Ovary (tissue), 3 donors: ENCODE measurements at regions not wholly inside any gene's neighbourhood (a gene's known extent, or its start where the extent isn't known, plus 50 kb on each side); places are given as distances from the start of the nearest gene placed in this dataset.

ENCODE experiments used
- CTCF ChIP-seq, 3 donors: fragments of 450-650 bp in 2 of 3; fragments of 200-600 bp in 1 of 3; IDR thresholded peaks; one replicate each; pipeline versions ENCODE4 v1.5.1 to v1.8.0; 2016 to 2022; ENCODE audit warnings: antibody characterized with exemption in 3 of 3, mild to moderate bottlenecking in 1 of 3
- POLR2A ChIP-seq: fragments of 450-650 bp; IDR thresholded peaks from one replicate; pipeline ENCODE4 v1.6.1; 2017; ENCODE audit warnings: antibody characterized with exemption, mild to moderate bottlenecking, moderate library complexity
- donor health status: DM: no; HTN: no; CAD: no.

DNA sequence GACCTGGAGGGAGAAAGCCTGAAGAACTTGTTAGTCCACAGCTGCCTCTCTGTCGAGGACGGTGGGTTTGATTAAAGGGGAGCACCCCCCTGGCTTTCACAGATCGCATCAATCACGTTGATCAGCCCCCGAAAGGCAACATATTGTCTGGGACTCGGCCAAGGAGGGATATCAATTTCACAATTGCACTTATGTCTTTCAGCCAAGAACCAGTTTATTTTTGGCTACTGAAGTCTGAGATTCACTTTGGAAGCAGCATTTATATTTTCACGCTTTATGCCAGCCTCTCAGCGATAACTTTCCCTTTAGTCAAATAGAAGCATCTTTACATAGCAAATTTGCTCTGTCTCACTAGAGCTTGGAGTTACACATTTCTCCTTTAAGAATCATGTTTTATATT is 253.2 kb upstream of the RRP15 start:
- no peak for TF ChIP-seq CTCF (IDR thresholded peaks at IDR 0.05)
- TF ChIP-seq POLR2A, result no peak
